SU-DHL-6 (cell line): ENCODE measurements at regions not wholly inside any gene's neighbourhood (a gene's known extent, or its start where the extent isn't known, plus 50 kb on each side); places are given as distances from the start of the nearest gene placed in this dataset.

Experiments used
- H2AFZ ChIP-seq: fragments of 200-600 bp; sonication (generic); 2 replicates; pipeline ENCODE4 v1.6.1; 2014; ENCODE audit warnings: low read depth, mild to moderate bottlenecking, moderate library complexity, mixed read lengths, antibody characterized with exemption, low read length; ENCODE audit not compliant: severe bottlenecking
- H3F3A ChIP-seq: fragments of 200-600 bp; shearing (Covaris generic); 2 replicates; pipeline ENCODE4 v1.6.0; 2016; ENCODE audit warnings: antibody characterized with exemption, mild to moderate bottlenecking; ENCODE audit not compliant: insufficient read depth
- H3K27ac ChIP-seq: fragments of 200-600 bp; sonication (generic); 2 replicates; pipeline ENCODE4 v1.5.1; 2016; ENCODE audit warnings: low read depth, mild to moderate bottlenecking, low read length, moderate library complexity, mixed read lengths
- H3K27me3 ChIP-seq: fragments of 200-600 bp; sonication (generic), shearing (Covaris generic); 2 replicates; pipeline ENCODE4 v1.6.0; 2014; ENCODE audit warnings: mild to moderate bottlenecking, low read length
- H3K36me3 ChIP-seq: fragments of 200-600 bp; sonication (generic); 2 replicates; pipeline ENCODE4 v1.6.1; 2014; ENCODE audit warnings: mild to moderate bottlenecking, low read length, mixed read lengths
- H3K4me2 ChIP-seq: fragments of 300-600, 200-600 bp; shearing (Covaris generic), sonication (generic); 2 replicates; pipeline ENCODE4 v1.6.0; 2014; ENCODE audit warnings: low read length, low read depth, mild to moderate bottlenecking; ENCODE audit not compliant: poor library complexity, severe bottlenecking
- H3K4me3 ChIP-seq: fragments of 200-600 bp; sonication (generic); 2 replicates; pipeline ENCODE4 v1.5.1; 2014; ENCODE audit warnings: antibody characterized with exemption, low read length, mild to moderate bottlenecking, mixed read lengths; ENCODE audit not compliant: insufficient read depth, poor library complexity, severe bottlenecking
- H3K79me2 ChIP-seq: fragments of 200-600 bp; sonication (generic); 2 replicates; pipeline ENCODE4 v1.6.1; 2014; ENCODE audit warnings: mild to moderate bottlenecking, low read length, moderate library complexity; ENCODE audit not compliant: insufficient read depth
- H3K9ac ChIP-seq: fragments of 200-600 bp; sonication (generic); 2 replicates; pipeline ENCODE4 v1.7.0; 2014; ENCODE audit warnings: mild to moderate bottlenecking, low read length
- H3K9me2 ChIP-seq: fragments of 200-600 bp; sonication (generic); replicated peaks from 2 replicates; pipeline ENCODE4 v1.6.1; 2014; ENCODE audit warnings: low read length; ENCODE audit not compliant: insufficient read depth
- H3K9me3 ChIP-seq: fragments of 200-600 bp; sonication (generic); 2 replicates; pipeline ENCODE4 v1.6.1; 2014; ENCODE audit warnings: low read length, mixed read lengths; ENCODE audit not compliant: insufficient read depth
- H4K20me1 ChIP-seq: fragments of 200-600 bp; sonication (generic); 2 replicates; pipeline ENCODE4 v1.6.1; 2014; ENCODE audit warnings: low read depth, mild to moderate bottlenecking, antibody characterized with exemption, low read length, moderate library complexity, mixed read lengths
- EZH2phosphoT487 ChIP-seq: fragments of 200-600 bp; sonication (generic), shearing (Covaris generic); conservative IDR thresholded peaks from 2 replicates; pipeline ENCODE4 v1.6.1; 2018; ENCODE audit warnings: mild to moderate bottlenecking, antibody characterized with exemption, low read length, moderate library complexity, mixed read lengths
- TF ChIP-seq, protein P1 (sequence below): fragments of 200-600 bp; sonication (generic); IDR thresholded peaks from one replicate; pipeline ENCODE4 v1.5.1; 2017; ENCODE audit warnings: antibody characterized with exemption, mild to moderate bottlenecking, low read length, moderate library complexity; ENCODE audit not compliant: insufficient read depth, poor library complexity, severe bottlenecking

- Histone ChIP-seq H3K4me2 (no peak overlapping the region), H3K79me2 (no peaks in the 10 kb centered on the region), H3F3A (no peaks in the 10 kb centered on the region), H3K36me3 (no peaks in the 10 kb centered on the region), H3K9ac (no peak overlapping the region), H3K4me3 (no peak overlapping the region), H3K27me3 (no peaks in the 10 kb centered on the region), H3K9me2 (no peaks in the 10 kb centered on the region), H2AFZ (no peak overlapping the region), H3K9me3 (no peaks in the 10 kb centered on the region), H4K20me1 (no peaks in the 10 kb centered on the region), H3K27ac (no peak overlapping the region)
- no peak for TF ChIP-seq EZH2phosphoT487
- TF ChIP-seq, protein P1, sequence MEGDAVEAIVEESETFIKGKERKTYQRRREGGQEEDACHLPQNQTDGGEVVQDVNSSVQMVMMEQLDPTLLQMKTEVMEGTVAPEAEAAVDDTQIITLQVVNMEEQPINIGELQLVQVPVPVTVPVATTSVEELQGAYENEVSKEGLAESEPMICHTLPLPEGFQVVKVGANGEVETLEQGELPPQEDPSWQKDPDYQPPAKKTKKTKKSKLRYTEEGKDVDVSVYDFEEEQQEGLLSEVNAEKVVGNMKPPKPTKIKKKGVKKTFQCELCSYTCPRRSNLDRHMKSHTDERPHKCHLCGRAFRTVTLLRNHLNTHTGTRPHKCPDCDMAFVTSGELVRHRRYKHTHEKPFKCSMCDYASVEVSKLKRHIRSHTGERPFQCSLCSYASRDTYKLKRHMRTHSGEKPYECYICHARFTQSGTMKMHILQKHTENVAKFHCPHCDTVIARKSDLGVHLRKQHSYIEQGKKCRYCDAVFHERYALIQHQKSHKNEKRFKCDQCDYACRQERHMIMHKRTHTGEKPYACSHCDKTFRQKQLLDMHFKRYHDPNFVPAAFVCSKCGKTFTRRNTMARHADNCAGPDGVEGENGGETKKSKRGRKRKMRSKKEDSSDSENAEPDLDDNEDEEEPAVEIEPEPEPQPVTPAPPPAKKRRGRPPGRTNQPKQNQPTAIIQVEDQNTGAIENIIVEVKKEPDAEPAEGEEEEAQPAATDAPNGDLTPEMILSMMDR, result no peak
These were observed 148.3 kb downstream of the HNMT start for GRCh38 chr2:138112536-138112935.

GRCh38 chr2:138113871-138114525 lies 149.7 kb downstream of the HNMT start:
- H3K27me3 ChIP-seq, result no peaks in the 10 kb centered on the region
- H3K4me2 ChIP-seq, result no peak overlapping the region
- no peaks in the 10 kb centered on the region for H3F3A ChIP-seq
- no peak overlapping the region for H3K9ac ChIP-seq
- H3K36me3 ChIP-seq, result no peaks in the 10 kb centered on the region
- H3K4me3 ChIP-seq, result no peak overlapping the region
- no peak for TF ChIP-seq EZH2phosphoT487
- TF ChIP-seq, protein P1, result no peak
- no peaks in the 10 kb centered on the region for H3K9me3 ChIP-seq
- H3K9me2 ChIP-seq, result no peaks in the 10 kb centered on the region
- H4K20me1 ChIP-seq, result no peaks in the 10 kb centered on the region
- H3K79me2 ChIP-seq, result no peaks in the 10 kb centered on the region
- H2AFZ ChIP-seq, result no peak overlapping the region
- no peak overlapping the region for H3K27ac ChIP-seq

DNA sequence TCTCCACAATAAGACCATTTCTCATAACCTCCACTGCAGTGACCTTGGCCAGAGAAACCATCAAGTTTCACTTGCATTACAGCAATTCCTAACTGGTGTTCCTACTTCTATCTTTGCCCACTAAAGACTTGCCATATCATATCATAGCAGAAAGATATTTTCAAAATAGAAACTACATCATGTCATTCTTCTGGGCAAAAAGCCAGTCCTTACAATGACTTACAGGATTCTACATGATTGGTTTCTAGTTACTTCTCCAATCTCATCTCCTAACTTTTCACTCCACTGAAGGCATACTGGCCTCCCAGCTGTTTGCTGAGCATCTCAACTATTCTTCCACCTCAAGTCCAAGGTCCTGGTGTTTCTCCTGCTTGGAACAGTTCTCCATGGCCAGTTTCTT lies 151.4 kb downstream of the HNMT start:
- Histone ChIP-seq H3K4me3 (no peak overlapping the region), H3K79me2 (no peaks in the 10 kb centered on the region), H3F3A (no peaks in the 10 kb centered on the region), H3K27ac (no peak overlapping the region), H3K9me3 (no peaks in the 10 kb centered on the region), H3K27me3 (no peaks in the 10 kb centered on the region), H3K36me3 (no peaks in the 10 kb centered on the region), H3K9ac (no peak overlapping the region), H4K20me1 (no peaks in the 10 kb centered on the region), H2AFZ (no peak overlapping the region), H3K9me2 (no peaks in the 10 kb centered on the region), H3K4me2 (no peak overlapping the region)
- TF ChIP-seq, protein P1, result no peak
- no peak for TF ChIP-seq EZH2phosphoT487
